ENCODE measurements at regions not wholly inside any gene's neighbourhood (a gene's known extent, or its start where the extent isn't known, plus 50 kb on each side); places are given as distances from the start of the nearest gene placed in this dataset.
"Not testable (repeated sequence)": the region's sequence is repeated elsewhere in the genome, so short reads cannot be mapped to it uniquely, and the experiment has no call there.

- DNase-seq: no peak
Measured at GRCh38 chr6:74757813-74758212, 448.0 kb downstream of the COL12A1 start.

GRCh38 chr6:74756923-74757322 is 448.9 kb downstream of the COL12A1 start:
- DNase-seq: no peak

DNA sequence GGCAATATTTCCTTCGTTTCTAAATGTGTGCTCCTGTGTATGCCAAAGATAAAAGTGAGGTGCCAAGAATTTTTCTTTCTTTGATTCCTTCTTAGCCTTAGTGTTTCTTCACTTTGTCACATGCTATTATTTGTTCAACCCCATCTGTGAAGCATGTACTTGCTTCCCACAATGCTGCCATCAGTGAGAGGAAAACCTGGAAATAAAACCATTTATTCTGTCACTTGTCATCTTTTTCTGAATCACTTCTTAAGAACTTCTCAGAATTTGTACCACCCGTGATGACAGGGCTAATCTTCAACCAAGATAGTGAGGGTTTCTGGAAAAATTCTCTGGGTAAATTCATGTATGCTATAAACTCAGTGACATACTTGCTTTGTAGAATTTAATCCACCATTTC is 450.1 kb downstream of the COL12A1 start:
- no peak for DNase-seq

DNA sequence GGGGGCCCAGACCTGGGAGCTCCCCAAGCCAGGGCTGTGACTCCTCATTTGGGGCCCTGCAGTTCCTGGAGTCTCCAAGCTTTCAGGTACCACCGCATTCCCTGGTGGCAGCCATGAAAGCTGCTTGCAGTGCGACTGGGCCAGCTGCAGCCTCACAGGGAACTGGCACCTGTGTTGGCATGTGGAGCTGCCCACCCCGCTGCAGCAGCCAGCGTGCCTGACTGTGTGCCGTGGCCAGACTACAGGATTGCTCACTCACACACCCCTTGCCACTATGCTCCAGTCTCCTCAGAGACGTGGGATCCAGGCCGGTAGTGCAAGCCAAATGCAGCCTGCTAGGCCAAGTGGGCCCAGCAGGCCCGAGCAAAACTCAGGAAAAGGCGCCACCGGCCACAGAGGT is 450.7 kb downstream of the COL12A1 start:
- no peak for DNase-seq

GRCh38 chr6:74753883-74754600 is 451.8 kb downstream of the COL12A1 start:
- DNase-seq: no peak

- no peak for DNase-seq
Measured at GRCh38 chr6:74752303-74752702, 453.6 kb downstream of the COL12A1 start.

- no peak for DNase-seq
Measured at GRCh38 chr6:74750826-74751225, 455.0 kb downstream of the COL12A1 start.

DNA sequence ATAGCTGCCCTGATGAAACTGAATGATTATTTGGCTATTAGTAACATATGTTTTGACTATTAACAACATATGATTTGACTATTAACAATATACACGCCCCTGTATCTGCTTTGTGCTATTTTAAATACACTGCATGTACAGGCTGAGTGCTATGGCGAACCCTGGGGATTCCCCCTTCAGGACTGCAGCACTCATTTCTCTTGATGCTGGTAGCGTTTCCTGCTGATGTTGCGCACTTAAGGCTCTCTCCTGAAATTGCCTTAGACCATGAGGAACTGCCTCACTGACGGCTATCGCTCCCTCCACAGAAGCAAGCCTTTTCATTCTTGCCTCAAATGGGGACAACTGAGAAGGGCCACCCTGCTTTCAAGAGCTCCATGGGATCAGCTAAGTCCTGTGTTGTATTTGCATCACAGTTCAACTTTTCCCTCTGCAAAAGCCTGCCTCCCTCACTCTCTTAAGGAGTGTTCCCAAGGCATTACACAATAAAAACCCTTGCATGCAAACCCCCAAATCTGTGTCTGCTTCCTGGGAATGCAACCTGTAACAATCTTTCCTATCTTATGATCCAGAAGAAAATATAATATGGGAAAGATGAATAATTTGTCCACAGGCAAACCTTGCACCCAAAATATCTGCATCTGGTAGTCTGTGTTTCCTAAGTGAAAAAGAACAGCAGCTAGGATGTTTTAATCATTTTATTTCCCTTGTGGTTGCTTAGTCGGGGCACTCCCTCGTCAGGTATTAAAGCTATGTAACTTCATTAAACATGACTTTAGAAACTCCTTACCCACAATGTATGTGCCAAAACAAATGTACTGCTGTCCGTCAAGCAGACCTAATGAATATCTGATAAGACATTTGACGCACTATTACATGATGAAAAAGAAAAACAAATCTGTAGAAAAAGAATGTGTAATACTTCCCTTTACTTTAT is 456.4 kb downstream of the COL12A1 start:
- no peak for DNase-seq

- no peak for DNase-seq
Measured at GRCh38 chr6:74745670-74746069, 460.2 kb downstream of the COL12A1 start.

- DNase-seq: no peak
Measured at GRCh38 chr6:74742793-74743508, 462.9 kb downstream of the COL12A1 start.

DNA sequence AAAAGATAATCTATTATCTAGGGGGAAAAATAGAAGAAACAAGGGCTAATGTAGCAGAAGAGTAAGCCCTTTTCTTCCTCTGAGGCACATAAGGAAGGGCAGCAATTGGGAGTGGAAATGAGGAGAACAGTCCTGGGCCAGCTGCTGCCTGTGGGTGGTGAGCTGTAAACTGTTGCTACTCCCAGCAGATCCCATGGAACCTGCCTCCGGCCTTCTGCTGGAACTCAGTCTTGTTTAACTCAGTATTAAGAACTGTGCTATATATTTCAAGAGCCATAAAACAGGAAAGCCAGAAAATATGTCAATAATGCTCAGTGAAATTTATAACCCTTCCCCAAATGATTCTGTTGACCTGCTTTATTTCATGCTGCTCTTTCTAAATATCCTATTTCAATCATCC is 464.2 kb downstream of the COL12A1 start:
- no peak for DNase-seq

DNA sequence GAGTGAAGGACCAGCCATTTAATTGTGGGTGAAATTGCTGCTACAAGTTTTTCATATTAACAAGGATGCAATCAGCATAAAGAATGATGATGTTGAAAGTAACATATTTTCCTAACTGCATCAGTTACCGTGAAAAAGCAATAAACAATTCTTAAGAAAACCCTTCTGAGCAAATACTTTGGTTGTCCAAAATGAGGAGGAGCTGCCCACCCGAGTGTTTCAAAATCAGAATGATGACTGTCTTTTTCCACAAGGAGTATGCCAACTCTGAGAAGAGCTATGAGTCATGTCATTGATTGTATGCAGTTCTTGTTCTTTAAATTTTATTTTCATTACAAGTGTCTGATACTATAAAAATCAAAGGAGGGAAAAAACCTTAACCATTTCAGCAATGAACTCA is 470.5 kb downstream of the COL12A1 start:
- no peak for DNase-seq

GRCh38 chr6:74734901-74735300 is 471.0 kb downstream of the COL12A1 start:
- no peak for DNase-seq

GRCh38 chr6:74733830-74734620 is 471.8 kb downstream of the COL12A1 start:
- no peak for DNase-seq

DNA sequence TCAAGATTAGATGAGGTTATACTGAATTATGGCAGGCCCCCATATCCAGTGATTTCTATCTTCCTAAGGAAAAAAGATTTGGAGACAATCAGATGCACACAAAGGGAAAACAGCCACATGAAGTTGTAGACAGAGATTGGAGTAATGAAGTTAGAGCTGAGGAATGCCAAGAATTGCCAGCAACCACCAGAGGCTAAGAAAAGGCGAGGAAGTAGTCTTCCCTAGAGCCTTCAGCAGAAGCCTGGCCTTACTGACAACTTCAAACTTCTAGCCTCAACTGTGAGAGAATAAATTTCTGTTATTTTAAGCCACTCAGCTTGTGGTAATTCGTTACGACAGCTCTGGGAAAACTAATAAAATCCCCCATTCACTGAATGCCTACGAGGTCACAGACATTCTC is 473.9 kb downstream of the COL12A1 start:
- no peak for DNase-seq

GRCh38 chr6:74731204-74731603 is 474.6 kb downstream of the COL12A1 start:
- DNase-seq: peak; percentile 2

- no peak for DNase-seq
Measured at GRCh38 chr6:74720923-74721322, 484.9 kb downstream of the COL12A1 start.

GRCh38 chr6:74717591-74717990 is 488.3 kb downstream of the COL12A1 start:
- DNase-seq: no peak

DNA sequence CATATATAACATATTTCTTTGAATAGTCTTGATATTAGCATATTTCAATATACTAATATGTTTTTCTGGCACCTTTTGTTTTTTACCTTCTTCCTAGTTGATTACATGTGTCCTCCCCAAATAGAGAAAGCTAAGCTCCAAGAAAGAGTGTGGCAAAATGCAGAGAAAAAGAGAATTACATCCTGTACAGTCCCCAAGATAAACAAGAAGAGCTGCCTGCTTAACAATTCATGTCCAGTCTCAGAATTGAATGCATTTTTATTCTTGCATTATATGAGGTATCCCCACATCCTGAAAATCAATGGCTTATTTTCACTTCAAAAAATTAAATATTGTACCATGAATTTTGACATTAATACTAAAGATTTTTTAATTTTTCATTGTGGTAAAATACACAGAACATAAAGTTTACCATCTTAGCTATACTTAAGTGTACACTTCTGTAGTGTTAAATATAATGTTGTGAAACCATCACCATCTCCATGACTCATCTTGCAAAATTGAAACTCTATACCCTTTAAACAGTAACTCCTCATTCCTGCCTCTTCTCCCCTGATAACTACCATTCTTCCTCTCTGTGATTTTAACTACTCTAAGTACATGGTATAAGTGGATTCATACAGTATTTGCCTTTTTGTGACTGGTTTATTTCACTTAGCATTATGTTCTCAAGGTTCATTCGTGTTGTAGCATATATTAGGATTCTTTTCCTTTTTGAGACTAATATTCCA is 490.3 kb downstream of the COL12A1 start:
- no peak for DNase-seq

DNA sequence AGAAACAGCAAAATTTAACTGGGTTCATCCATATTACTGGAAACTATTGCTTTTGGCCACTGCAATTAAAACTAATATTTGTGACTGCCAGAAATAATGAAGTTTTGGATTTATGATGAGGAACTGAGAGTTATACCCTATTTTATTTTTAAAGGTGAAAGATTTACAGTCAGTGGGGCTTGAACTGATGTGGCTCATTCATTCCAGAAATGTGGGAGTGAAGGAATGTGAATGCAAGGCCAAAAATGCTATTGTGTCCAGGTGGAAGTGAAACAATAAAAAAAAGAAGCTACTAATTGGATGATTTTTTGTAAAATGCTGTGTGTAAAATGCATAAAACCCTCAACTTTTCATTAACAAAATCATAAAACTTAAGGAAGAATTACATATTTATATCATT is 491.9 kb downstream of the COL12A1 start:
- no peak for DNase-seq

GRCh38 chr6:74705451-74705850 is 500.4 kb downstream of the COL12A1 start:
- no peak for DNase-seq

GRCh38 chr6:74704540-74704939 is 501.3 kb downstream of the COL12A1 start:
- DNase-seq: not testable (repeated sequence)

Data from NCI-H1105 treated with DMSO at 0.1 percent for 48 hours (cell line).